Astrocyte of the cerebellum (primary cell): ENCODE measurements at regions not wholly inside any gene's neighbourhood (a gene's known extent, or its start where the extent isn't known, plus 50 kb on each side); places are given as distances from the start of the nearest gene placed in this dataset.

Source experiments
- DNase-seq: peaks from one replicate; pipeline ENCODE4 v3.0.0-alpha.2; 2011; ENCODE audit warnings: low read depth
- H3K4me3 ChIP-seq: 2 replicates; pipeline ENCODE4 v1.5.1; 2011; ENCODE audit warnings: mild to moderate bottlenecking, low read depth, low read length, moderate library complexity
- in situ Hi-C: cut with HindIII; loops from 2 replicates; pipeline ENCODE4 v1.10.0; 2017; ENCODE audit warnings: low sequenced_read_pairs
- TF ChIP-seq, protein P1 (sequence below): IDR thresholded peaks from 2 replicates; pipeline ENCODE4 v1.5.1; 2012; ENCODE audit warnings: low read length, low read depth, moderate library complexity, mild to moderate bottlenecking; ENCODE audit errors: missing control alignments

DNA sequence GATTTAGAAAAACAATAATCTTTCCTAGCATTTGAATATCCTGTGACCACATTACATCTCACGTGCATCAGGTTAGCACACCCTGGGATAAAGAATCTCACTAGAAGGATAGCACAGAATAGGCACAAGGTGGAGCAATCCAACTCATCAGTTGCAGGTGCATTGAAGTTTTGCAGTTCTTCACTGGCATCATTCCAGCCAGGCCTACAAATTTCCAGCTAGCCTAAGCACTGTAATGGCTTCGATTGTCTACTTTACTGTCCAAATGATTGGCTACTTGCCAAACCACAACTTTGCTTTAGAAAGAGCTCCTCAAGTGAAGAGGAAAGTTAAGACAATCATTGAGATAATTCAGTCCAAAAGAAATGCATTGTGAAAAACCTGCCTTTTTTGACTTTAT is 89.5 kb downstream of the SPRY2 start:
- in situ Hi-C loops, result no loop called here
- DNase-seq, result no peak
- H3K4me3 ChIP-seq, result no peak overlapping the region
- TF ChIP-seq, protein P1, sequence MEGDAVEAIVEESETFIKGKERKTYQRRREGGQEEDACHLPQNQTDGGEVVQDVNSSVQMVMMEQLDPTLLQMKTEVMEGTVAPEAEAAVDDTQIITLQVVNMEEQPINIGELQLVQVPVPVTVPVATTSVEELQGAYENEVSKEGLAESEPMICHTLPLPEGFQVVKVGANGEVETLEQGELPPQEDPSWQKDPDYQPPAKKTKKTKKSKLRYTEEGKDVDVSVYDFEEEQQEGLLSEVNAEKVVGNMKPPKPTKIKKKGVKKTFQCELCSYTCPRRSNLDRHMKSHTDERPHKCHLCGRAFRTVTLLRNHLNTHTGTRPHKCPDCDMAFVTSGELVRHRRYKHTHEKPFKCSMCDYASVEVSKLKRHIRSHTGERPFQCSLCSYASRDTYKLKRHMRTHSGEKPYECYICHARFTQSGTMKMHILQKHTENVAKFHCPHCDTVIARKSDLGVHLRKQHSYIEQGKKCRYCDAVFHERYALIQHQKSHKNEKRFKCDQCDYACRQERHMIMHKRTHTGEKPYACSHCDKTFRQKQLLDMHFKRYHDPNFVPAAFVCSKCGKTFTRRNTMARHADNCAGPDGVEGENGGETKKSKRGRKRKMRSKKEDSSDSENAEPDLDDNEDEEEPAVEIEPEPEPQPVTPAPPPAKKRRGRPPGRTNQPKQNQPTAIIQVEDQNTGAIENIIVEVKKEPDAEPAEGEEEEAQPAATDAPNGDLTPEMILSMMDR, result no peak

DNA sequence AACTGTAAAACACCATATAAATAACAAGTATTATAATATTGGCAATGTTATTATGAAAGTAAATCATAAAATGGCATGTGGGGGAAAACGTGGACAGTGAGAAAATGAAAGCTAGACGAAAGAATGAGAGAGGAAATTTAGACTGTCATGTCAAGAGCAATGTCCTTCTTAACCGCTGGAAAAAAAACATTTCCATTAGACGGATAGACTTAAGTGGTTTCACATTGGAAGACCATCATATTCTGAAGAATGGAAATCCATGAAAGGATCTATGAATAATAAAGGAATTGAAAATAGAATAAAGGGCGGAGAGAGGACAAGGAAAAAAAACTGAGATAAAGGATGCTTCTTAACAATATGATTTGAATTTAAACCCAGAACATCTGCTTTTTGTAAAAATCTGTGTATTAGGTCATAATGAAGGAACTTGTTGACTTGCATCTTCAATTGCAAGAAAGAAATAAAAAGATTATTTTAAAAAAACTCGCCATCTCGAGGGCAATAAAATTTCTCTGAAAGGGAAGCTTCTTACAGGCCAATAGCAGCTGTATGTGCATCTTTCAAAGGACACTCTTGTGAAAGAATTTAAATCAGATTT is 90.6 kb downstream of the SPRY2 start:
- H3K4me3 ChIP-seq, result no peak overlapping the region
- no peak for DNase-seq
- in situ Hi-C loops, result no loop called here

DNA sequence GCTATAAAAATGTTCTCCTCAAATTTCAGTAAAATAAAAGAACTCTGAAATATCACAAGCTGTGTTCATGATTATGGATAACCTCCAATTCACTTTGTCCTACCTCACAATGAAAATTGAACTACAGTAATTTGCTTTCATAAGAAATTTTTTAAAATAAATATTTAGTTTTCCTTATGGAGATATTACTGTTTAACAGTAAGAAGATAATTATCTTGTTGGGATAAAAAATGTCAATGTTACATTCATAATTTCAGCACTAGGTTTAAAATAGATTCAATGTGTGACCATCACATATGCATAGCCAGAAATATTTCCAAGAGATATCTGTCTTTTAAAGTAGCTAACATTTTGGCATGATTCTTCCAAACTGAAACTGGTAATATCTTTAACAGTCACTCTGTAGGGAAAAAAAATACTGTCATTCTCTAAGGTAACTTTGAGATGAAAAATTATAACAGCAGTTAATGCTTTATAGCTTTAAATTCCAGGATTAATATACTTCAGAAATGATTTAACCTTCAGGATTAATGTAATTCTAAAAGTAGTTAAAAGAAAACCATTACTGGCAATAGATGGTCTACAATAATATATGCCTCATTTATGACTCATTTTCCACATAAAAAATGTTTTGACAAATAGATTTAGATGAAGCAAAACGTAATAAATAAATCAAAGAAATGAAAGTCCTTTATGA is 91.3 kb downstream of the SPRY2 start:
- no peak for DNase-seq
- no peak overlapping the region for H3K4me3 ChIP-seq
- in situ Hi-C loops, result no loop called here
- TF ChIP-seq, protein P1, result no peak

More for the DNA sequence above, 90.6 kb downstream of the SPRY2 start:
- TF ChIP-seq, protein P1, result no peak

DNA sequence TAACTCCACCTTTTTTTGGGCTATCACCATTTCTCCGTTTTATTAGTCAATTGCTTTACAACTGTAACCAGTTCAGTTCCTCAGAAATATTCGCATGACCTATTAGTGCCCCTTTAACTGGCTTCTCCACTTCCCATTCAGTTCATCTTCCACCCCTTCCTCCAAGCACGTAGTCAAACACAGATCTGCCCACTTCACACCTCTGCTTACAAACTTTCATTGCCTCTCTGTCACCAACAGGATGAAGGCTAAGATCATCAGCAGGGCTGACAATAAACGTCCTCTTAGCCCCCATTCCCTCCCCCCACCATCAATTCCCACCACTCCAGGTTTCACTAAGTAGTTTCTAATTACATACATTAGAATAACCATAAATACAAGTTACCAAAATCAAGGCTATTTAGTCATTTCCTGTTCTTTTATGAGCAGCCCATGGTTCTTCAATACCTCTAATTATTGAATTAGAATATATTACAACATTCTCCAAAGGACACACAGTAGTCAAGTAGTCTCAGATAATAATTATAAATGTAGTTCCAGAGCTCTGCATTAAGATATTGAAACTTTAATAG is 95.7 kb downstream of the SPRY2 start:
- no peak overlapping the region for H3K4me3 ChIP-seq
- in situ Hi-C loops, result no loop called here
- TF ChIP-seq, protein P1, result no peak
- no peak for DNase-seq

DNA sequence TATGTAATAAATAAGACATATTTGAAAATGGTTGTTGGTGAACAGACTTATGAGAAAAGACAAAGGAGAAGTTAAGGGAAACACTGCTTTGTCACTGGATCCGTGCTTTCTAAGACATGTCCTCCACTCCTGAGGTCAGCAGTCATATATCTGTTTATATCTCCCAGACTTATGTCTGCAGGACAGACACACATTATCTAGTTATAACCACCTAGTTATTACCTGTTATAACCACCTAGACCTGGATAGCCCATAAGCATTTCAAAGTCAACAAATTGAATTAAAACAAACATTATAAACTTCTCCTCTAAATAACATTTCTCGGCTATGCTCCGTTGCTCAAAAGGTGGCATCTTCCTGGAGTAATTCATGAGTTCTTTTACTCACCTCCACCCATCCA is 96.4 kb downstream of the SPRY2 start:
- TF ChIP-seq, protein P1, result no peak
- DNase-seq, result no peak
- H3K4me3 ChIP-seq, result no peak overlapping the region
- in situ Hi-C loops, result no loop called here

DNA sequence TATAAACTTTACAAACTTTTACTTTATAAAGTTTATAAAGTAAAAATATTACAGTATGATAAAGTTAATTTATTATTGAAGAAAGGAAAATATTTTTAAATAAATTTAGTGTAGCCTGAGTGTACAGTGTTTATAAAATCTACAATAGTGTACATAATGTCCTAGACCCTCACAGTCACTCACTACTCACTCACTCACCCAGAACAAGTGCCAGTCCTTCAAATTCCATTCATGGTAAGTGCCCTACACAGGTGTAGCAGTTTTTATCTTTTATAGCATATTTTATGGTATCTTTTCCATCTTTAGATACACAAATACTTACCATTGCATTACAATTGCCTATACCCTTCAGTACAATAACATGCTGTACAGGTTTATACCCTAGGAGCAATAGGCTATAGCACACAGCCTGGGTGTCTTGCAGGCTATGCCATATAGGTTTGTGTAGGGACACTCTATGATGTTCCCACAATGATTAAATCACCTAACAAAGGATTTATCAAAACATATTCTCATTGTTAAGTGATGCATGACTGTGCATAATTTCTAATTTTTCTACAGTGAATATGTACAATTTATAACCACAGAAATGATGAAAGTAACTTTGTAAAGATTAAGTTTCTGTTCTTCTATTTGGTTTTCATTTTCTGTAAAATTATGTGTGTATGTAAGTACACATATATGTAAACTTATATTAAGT is 98.0 kb downstream of the SPRY2 start:
- H3K4me3 ChIP-seq, result no peak overlapping the region
- TF ChIP-seq, protein P1, result no peak
- DNase-seq, result no peak
- in situ Hi-C loops, result no loop called here
